Activated CD8-positive, alpha-beta memory T cell treated with anti-CD3 and anti-CD28 coated beads, Interleukin-2, amount 10 ng/mL, durations not matched to agents 7 days and 5 days (primary cell): ENCODE measurements at regions not wholly inside any gene's neighbourhood (a gene's known extent, or its start where the extent isn't known, plus 50 kb on each side); places are given as distances from the start of the nearest gene placed in this dataset.

Source experiments
- ATAC-seq: fragments of 150-1000 bp; cut with Tn5 transposase; one replicate; pipeline ENCODE4 v1.10.0; 2021; ENCODE audit warnings: moderate library complexity
- CTCF ChIA-PET: fragments of 350-600 bp; sonication (Branson Sonifier 250); formaldehyde crosslinking; loops from one replicate; lab custom pipeline; 2021; ENCODE audit warnings: antibody characterized with exemption; lab: Charles Lee
- DNase-seq: peaks from one replicate; pipeline ENCODE4 v3.0.0-alpha.2; 2020
- H3K27ac Mint-ChIP-seq: one replicate; pipeline ENCODE4 v1.8.0; 2021; ENCODE audit warnings: mild to moderate bottlenecking, mixed read lengths
- H3K27me3 Mint-ChIP-seq: one replicate; pipeline ENCODE4 v1.8.0; 2021; ENCODE audit warnings: mixed read lengths
- H3K36me3 Mint-ChIP-seq: one replicate; pipeline ENCODE4 v1.8.0; 2021; ENCODE audit warnings: mild to moderate bottlenecking, mixed read lengths
- H3K4me1 Mint-ChIP-seq: one replicate; pipeline ENCODE4 v1.8.0; 2021; ENCODE audit warnings: mixed read lengths
- H3K4me3 Mint-ChIP-seq: one replicate; pipeline ENCODE4 v1.8.0; 2021; ENCODE audit warnings: mild to moderate bottlenecking, moderate library complexity, mixed read lengths
- H3K9me3 Mint-ChIP-seq: one replicate; pipeline ENCODE4 v1.8.0; 2022; ENCODE audit warnings: low read depth, mixed read lengths

DNA sequence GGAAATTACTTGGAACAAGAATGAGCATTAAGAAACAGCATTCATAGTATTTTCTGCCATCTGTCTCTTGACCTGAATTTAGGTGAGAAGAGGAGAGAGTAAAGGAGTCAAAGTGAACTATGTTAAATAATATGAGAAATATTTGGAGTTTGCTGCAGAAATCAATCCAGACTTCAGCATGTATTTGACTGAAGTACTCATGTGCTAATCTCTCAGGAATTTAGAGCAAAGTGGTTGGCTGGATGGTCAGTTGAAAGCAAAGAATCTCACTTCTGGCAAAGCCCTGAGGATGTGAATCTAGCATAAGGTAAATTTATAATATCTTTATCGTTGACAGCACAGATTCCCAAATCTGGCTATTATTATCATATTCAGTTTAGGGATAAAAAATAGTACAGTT is 394.3 kb downstream of the PCDH17 start:
- CTCF ChIA-PET, result no interaction called here
- H3K4me3 Mint-ChIP-seq, result no peak overlapping the region
- H3K9me3 Mint-ChIP-seq, result peaks cover 3% of the 10 kb centered on the region
- no peak overlapping the region for H3K27ac Mint-ChIP-seq
- no peaks in the 10 kb centered on the region for H3K36me3 Mint-ChIP-seq
- ATAC-seq (no peak), DNase-seq (no peak)
- no peaks in the 10 kb centered on the region for H3K4me1 Mint-ChIP-seq
- no peaks in the 10 kb centered on the region for H3K27me3 Mint-ChIP-seq

DNA sequence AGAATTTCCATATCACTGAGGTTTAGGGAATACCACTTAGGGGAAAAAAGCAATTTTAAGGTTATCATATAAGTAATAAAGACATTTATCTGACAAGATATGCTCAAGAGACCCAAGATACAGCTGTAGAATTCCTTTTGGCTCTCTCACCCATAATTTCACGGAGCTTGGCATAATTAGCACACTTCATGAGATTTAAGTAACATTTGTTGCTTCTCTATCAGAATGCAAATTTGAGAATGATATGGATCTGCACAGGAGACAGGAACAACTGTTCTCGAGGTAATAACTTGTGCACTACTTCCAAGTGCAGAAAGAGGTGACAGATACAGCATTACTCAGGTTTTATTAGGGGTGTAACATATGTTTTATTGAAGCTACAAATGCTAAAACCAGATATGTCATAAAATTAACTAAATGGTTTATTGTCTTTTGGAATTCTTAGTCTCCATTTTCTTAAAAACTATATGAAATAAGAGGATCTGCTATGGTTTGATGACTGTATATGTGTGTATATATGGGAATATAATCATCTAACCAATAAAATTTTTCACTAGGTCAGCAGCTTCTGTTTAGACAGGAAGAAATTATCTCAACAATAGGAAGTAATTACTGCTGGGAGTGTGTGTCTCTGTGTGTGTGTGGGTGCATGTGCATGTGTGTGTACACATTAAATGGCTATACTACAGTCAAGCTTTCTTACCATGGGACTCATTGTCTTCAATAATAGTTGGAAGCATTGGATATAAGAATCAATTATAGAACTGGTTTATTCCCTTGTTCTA is 401.3 kb downstream of the PCDH17 start:
- H3K4me3 Mint-ChIP-seq, result no peak overlapping the region

DNA sequence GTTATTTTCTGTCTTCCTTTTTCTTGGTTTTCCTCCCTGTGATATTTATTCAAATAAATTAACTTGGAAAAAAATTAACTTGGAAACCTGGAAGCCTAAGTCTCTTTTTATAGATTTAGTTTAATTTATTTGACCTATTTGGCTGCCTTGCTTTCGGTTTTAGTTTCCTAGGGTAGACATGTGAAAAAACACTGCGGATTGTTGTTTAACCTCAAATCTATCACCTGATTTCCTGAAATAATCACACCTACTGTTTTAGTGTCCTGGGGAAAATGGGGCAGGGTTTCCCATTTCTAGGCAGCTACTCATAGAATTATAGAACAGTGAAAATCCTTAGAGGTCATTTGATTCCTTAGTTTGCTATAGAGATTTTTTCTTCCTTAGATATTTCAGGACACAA is 412.4 kb downstream of the PCDH17 start:
- ATAC-seq, result no peak

More for the DNA sequence above, 401.3 kb downstream of the PCDH17 start:
- no peaks in the 10 kb centered on the region for H3K36me3 Mint-ChIP-seq
- no peak for DNase-seq
- ATAC-seq, result no peak
- H3K27ac Mint-ChIP-seq, result no peak overlapping the region
- H3K4me1 Mint-ChIP-seq, result no peaks in the 10 kb centered on the region
- CTCF ChIA-PET, result no interaction called here
- no peaks in the 10 kb centered on the region for H3K27me3 Mint-ChIP-seq
- H3K9me3 Mint-ChIP-seq, result no peaks in the 10 kb centered on the region

DNA sequence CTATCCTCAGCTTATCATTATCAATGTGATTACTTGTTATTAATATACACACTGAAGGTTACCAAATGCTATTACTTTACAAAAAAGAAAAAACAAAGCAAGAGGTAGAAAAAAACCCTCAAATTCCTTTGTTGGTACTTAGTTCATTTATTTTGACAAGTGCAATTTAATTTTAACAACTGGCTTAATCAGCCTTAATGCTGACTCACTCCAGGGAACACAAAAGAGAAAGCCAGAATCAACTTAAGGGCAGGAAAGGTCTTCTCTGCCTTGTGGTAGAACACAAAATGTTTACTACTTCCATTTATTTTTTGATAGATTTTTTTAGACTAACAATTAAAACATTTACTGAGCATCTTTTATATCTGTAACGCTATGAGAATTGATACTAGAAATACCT is 417.1 kb downstream of the PCDH17 start:
- CTCF ChIA-PET, result no interaction called here
- H3K9me3 Mint-ChIP-seq, result peaks cover 12% of the 10 kb centered on the region
- H3K4me1 Mint-ChIP-seq, result no peaks in the 10 kb centered on the region
- no peak for DNase-seq
- no peak overlapping the region for H3K4me3 Mint-ChIP-seq
- H3K27ac Mint-ChIP-seq, result no peak overlapping the region
- H3K27me3 Mint-ChIP-seq, result no peaks in the 10 kb centered on the region
- no peak for ATAC-seq
- no peaks in the 10 kb centered on the region for H3K36me3 Mint-ChIP-seq

More for the DNA sequence above, 412.4 kb downstream of the PCDH17 start:
- no peak for DNase-seq
- no peak overlapping the region for H3K27ac Mint-ChIP-seq
- no peaks in the 10 kb centered on the region for H3K36me3 Mint-ChIP-seq
- no peaks in the 10 kb centered on the region for H3K27me3 Mint-ChIP-seq
- CTCF ChIA-PET, result no interaction called here
- H3K9me3 Mint-ChIP-seq, result peaks cover 8% of the 10 kb centered on the region
- no peaks in the 10 kb centered on the region for H3K4me1 Mint-ChIP-seq
- H3K4me3 Mint-ChIP-seq, result no peak overlapping the region

DNA sequence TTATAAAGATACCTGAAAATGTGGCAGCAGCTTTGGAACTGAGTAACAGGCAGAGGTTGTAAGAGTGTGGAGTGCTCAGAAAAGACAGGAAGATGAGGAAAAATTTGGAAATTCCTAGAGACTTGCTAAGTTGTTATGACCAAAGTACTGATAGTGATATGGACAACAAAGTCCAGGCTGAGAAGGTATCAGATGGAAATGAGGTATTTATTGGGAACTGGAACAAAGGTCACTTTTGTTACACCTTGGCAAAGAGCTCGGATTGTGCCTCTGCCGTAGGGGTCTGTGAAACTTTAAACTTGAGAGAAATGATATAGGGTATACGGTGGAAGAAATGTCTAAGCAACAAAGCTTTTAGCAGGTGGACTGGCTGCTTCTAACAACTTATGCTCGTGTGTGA is 419.9 kb downstream of the PCDH17 start:
- ATAC-seq, result no peak
- CTCF ChIA-PET, result no interaction called here

DNA sequence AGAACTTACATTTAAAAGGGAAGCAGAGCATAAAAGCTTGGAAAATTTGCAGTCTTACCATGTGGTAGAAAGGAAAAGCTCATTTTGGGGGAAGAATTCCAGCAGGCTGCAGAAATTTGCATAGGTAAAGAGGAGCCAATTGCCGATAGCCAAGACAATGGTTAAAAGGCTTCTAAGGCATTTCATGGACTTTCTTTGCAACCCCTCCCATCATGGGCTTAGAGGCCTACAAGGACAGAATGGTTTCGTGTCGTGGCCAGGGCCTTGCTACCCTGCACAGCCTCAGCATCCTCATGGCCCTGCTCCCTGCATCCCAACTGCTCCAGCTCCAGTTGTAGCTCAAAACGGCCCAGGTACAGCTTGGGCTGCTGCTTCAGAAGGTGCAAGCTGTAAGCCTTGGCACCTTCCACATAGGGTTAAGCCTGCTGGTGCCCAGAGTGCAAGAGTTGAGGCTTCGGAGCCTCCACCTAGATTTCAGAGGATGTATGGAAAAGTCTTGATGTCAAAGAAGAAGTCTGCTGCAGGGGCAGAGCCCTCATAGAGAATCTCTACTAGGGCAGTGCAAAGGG is 420.3 kb downstream of the PCDH17 start:
- H3K9me3 Mint-ChIP-seq, result peaks cover 9% of the 10 kb centered on the region
- no peaks in the 10 kb centered on the region for H3K27me3 Mint-ChIP-seq
- DNase-seq (no peak), ATAC-seq (no peak)
- no peak overlapping the region for H3K4me3 Mint-ChIP-seq
- H3K36me3 Mint-ChIP-seq, result no peaks in the 10 kb centered on the region
- CTCF ChIA-PET, result no interaction called here
- no peaks in the 10 kb centered on the region for H3K4me1 Mint-ChIP-seq
- H3K27ac Mint-ChIP-seq, result no peak overlapping the region

More for the DNA sequence above, 419.9 kb downstream of the PCDH17 start:
- Mint-ChIP-seq H3K9me3 (peaks cover 10% of the 10 kb centered on the region), H3K27me3 (no peaks in the 10 kb centered on the region), H3K4me1 (no peaks in the 10 kb centered on the region), H3K27ac (no peak overlapping the region), H3K36me3 (no peaks in the 10 kb centered on the region), H3K4me3 (no peak overlapping the region)
- DNase-seq, result no peak

DNA sequence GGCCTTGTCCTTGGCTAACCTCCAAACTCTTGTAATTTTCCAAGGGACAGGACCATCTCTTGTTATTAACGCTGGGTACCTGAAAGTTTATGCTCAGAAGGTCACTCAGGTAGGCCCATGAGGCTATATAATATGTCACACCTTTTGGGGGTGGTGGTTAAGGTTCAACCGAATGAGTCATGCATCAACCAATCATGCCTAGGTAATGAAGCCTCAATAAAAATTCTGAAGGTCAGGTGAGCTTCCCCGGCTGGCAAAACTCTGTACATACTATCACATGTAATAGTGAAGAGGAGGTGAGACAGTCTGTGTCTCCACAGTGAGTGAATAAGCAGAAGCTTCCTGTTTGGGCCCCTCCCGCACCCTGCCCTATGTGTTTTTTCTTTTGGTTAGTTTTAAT is 424.9 kb downstream of the PCDH17 start:
- H3K9me3 Mint-ChIP-seq, result peaks cover 3% of the 10 kb centered on the region
- H3K27me3 Mint-ChIP-seq, result no peaks in the 10 kb centered on the region
- no peaks in the 10 kb centered on the region for H3K36me3 Mint-ChIP-seq
- H3K4me3 Mint-ChIP-seq, result no peak overlapping the region
- ATAC-seq (no peak), DNase-seq (no peak)
- CTCF ChIA-PET, result no interaction called here
- no peak overlapping the region for H3K27ac Mint-ChIP-seq
- no peaks in the 10 kb centered on the region for H3K4me1 Mint-ChIP-seq

DNA sequence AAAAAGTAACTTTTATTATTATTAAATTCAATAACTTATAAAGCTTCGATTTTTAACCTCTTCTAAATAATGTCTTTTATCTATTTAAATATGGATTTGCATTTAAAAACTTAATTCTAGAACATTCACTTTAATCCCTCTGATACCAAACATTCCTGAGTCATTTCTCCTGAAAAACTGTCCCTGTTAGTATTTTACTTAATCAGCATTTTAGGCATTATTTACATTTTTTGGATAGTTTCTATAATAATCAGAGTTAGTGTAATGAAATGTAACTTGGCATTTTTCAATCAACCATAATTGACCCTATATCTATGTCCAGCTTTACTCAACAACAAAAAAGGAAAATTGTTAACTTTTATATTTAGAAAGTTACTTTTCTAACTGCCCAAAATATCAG is 428.1 kb downstream of the PCDH17 start:
- no peak for DNase-seq
- Mint-ChIP-seq H3K36me3 (no peaks in the 10 kb centered on the region), H3K27ac (no peak overlapping the region), H3K27me3 (no peaks in the 10 kb centered on the region), H3K9me3 (peaks cover 1% of the 10 kb centered on the region), H3K4me3 (no peak overlapping the region), H3K4me1 (no peaks in the 10 kb centered on the region)
- no peak for ATAC-seq
- CTCF ChIA-PET, result no interaction called here

DNA sequence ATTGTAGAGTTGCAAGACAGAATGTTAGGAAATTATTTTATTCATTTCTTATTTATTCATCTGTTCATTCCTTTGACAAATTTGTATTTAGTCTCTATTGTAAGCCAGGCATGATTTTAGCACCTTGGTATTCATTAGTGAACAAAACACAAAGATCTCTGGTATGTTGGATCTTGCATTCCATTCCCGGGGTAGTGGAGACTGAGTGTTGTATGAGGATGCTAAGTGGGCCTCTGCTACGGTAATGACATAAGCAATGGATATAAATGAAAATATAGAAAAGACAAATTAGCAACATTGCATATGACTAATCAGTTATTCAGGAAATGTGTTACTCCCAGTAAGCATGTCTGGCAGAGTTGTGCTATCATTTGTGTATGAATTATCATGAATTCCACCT is 449.3 kb downstream of the PCDH17 start:
- DNase-seq (no peak), ATAC-seq (no peak)
- Mint-ChIP-seq H3K27ac (no peak overlapping the region), H3K4me3 (no peak overlapping the region), H3K36me3 (no peaks in the 10 kb centered on the region), H3K27me3 (no peaks in the 10 kb centered on the region), H3K4me1 (peaks cover 3% of the 10 kb centered on the region), H3K9me3 (peaks cover 2% of the 10 kb centered on the region)
- CTCF ChIA-PET, result no interaction called here

DNA sequence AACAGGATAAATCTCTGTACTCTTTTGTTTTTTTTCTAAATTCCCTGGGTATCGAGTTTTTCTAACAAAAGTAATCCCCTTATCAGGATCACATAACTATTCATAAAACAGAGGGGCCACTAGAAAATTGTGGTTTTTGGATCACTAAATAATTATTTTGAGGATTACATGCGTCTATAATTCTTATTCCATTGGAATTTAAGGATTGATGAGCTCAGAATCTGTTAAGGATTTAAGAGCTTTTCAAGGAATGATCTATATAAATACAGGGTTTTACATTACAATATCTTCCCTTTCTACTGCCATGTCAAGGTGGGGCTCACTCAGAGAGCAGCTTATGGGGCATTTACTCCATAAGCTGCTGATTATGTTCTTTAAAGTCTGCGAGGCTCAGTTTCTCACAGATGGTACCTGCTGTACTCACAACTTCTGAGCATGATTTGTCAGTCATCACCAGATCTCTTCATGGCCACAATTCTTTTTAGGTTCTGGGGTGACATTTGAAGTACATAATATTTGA is 449.8 kb downstream of the PCDH17 start:
- no peaks in the 10 kb centered on the region for H3K27me3 Mint-ChIP-seq
- H3K9me3 Mint-ChIP-seq, result peaks cover 2% of the 10 kb centered on the region
- DNase-seq (no peak), ATAC-seq (no peak)
- no peaks in the 10 kb centered on the region for H3K36me3 Mint-ChIP-seq
- CTCF ChIA-PET, result no interaction called here
- peaks cover 6% of the 10 kb centered on the region for H3K4me1 Mint-ChIP-seq
- no peak overlapping the region for H3K4me3 Mint-ChIP-seq
- H3K27ac Mint-ChIP-seq, result no peak overlapping the region

DNA sequence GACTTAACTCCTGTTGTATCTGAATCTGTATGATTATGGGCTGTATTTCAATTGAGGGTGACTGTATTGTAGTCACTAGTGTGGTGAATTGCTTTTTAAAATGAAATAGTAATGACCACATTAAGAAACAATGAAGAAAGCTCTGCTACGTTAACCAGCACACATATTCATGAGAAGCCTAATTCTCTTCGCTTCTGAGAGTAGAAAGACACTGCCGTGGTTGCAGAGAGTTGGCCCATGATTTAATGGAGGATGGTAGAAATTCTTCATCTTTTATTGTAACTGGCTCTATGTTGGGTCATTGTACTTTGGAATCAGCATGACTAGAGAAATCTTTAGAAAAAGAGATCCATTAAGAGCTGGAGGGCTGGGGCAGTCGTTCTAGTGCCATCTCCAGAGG is 451.5 kb downstream of the PCDH17 start:
- peaks cover 6% of the 10 kb centered on the region for H3K4me1 Mint-ChIP-seq
- peaks cover 2% of the 10 kb centered on the region for H3K9me3 Mint-ChIP-seq
- no peak overlapping the region for H3K27ac Mint-ChIP-seq
- CTCF ChIA-PET, result no interaction called here
- H3K4me3 Mint-ChIP-seq, result no peak overlapping the region
- DNase-seq, result no peak
- no peaks in the 10 kb centered on the region for H3K27me3 Mint-ChIP-seq
- no peaks in the 10 kb centered on the region for H3K36me3 Mint-ChIP-seq
- ATAC-seq, result no peak

DNA sequence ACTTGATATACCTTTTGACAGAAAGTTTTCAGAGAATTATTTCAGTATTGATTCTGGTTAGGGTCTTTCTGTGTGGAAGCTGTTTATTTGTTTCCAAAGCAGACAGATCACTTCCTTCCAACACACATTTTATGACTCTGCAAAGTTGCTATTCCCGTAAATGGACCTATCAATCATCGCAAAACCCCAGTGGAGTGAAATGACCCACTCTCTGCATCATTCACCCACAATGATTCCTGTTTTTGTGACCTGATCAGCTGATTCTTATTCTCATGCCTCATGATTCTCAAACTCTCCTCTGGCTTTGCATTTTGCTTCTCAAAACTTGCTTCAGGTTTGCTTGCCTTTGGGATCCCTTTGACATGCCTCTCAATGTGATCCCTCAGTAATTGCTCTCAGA is 453.7 kb downstream of the PCDH17 start:
- no peak overlapping the region for H3K4me3 Mint-ChIP-seq
- DNase-seq (no peak), ATAC-seq (no peak)
- CTCF ChIA-PET, result no interaction called here
- H3K4me1 Mint-ChIP-seq, result peaks cover 6% of the 10 kb centered on the region
- H3K36me3 Mint-ChIP-seq, result no peaks in the 10 kb centered on the region
- H3K27ac Mint-ChIP-seq, result no peak overlapping the region
- H3K9me3 Mint-ChIP-seq, result no peaks in the 10 kb centered on the region
- no peaks in the 10 kb centered on the region for H3K27me3 Mint-ChIP-seq

DNA sequence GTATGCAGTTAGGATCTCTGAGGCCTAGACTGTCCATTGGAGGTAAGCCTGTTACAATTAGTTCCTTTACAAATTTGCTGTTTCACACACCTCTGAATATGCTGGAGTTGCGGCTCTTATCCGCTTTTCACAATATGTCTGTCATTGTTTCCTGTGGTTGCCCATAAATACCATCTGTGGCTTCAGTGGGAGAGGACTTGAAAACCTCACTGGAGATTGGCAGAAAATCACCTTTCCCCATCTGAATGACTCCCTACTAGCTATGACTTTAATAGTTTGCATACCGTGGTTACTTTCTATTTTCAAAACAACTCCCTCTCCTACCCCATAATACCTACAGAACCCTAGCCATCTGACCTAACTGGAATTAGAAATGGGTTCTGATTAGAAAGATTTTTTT is 454.3 kb downstream of the PCDH17 start:
- CTCF ChIA-PET, result no interaction called here
- Mint-ChIP-seq H3K4me3 (no peak overlapping the region), H3K4me1 (peaks cover 6% of the 10 kb centered on the region), H3K9me3 (no peaks in the 10 kb centered on the region), H3K36me3 (no peaks in the 10 kb centered on the region), H3K27me3 (no peaks in the 10 kb centered on the region), H3K27ac (no peak overlapping the region)
- ATAC-seq (no peak), DNase-seq (peak; percentile 40)

DNA sequence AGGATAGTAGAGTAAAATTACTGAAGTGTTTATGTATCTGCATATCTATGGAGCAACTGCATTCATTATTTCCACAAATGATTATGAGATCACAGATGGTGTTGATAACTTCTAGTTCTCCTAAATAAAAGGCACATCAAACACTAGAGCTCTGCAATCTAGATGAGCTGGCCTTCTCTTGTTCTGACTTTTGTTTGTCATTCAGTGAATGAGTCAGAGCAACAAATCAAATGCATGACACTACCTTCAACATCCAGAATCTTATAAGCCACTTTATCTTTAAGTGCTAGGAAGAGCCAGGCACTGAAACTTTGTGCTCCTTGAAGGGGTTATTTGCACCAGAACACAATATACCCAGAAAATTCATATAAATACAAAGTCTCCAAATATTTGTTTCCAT is 456.0 kb downstream of the PCDH17 start:
- CTCF ChIA-PET, result no interaction called here
- Mint-ChIP-seq H3K36me3 (no peaks in the 10 kb centered on the region), H3K27ac (no peak overlapping the region)

More for the DNA sequence above, 456.0 kb downstream of the PCDH17 start:
- Mint-ChIP-seq H3K27me3 (no peaks in the 10 kb centered on the region), H3K4me3 (no peak overlapping the region), H3K4me1 (peaks cover 6% of the 10 kb centered on the region), H3K9me3 (no peaks in the 10 kb centered on the region)
- ATAC-seq (no peak), DNase-seq (no peak)
